ENCODE measurements at regions not wholly inside any gene's neighbourhood (a gene's known extent, or its start where the extent isn't known, plus 50 kb on each side); places are given as distances from the start of the nearest gene placed in this dataset.

DNA sequence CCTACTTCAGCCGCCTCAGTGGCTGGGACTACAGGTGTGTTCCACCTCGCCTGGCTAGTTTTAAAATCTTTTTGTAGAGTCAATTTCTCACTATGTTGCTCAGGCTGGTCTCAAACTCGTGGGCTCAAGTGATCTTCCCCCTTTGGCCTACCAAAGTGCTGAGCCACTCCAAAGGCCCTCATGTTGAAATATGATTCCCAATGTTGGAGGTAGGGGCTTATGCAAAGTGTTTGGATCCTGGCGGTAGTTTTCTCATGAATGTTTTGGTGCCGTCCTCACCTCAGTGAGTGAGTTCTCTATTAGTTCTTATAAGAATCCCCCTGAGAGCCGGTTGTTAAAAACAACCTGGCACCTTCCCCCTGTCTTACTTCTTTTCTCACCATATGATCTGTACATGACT, 784.6 kb downstream of the TMTC2 start:
- CTCF ChIA-PET: no interaction called here
- no peak for DNase-seq

DNA sequence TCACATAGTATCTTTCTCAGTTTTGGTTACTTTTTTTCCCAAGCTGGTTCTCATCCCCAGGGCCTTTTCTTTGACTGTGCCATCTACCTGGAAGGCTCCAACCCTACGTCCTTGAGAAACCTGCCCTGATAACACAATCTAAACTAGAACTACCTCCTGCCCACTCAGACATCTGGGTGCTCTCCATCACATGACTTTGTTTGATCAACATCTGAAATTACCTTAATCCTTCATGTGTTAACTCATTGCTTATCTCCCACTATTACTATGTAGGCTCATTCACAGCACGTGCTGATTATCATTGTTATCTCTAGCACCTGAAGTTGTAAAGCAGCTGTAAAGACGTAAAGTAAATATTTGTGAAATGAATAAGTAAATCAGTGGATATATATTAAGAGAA, 784.0 kb downstream of the TMTC2 start:
- Histone ChIP-seq H3K36me3 (ENCODE audit: insufficient read depth, low read length) (no peaks in the 10 kb centered on the region), H3K4me3 (ENCODE audit: low read length) (no peak overlapping the region), H3K4me1 (ENCODE audit: insufficient read depth, low read length) (no peaks in the 10 kb centered on the region), H3K27ac (ENCODE audit: low read depth in 1 of 2, low read length in 2 of 2) (no peak overlapping the region), H3K27me3 (ENCODE audit: control insufficient read depth in 1 of 2, insufficient read depth in 2 of 2, low read length in 2 of 2) (no peaks in the 10 kb centered on the region), H3K9me3 (ENCODE audit: control insufficient read depth in 1 of 2, insufficient read depth in 1 of 2, low read length in 2 of 2) (no peaks in the 10 kb centered on the region)
- Mint-ChIP-seq H3K4me3 (no peak overlapping the region), H3K9me3 (no peaks in the 10 kb centered on the region), H3K36me3 (ENCODE audit: low read depth) (no peaks in the 10 kb centered on the region), H3K4me1 (ENCODE audit: low read depth) (no peaks in the 10 kb centered on the region), H3K27ac (no peak overlapping the region), H3K27me3 (no peaks in the 10 kb centered on the region)
- TF ChIP-seq, protein P1, sequence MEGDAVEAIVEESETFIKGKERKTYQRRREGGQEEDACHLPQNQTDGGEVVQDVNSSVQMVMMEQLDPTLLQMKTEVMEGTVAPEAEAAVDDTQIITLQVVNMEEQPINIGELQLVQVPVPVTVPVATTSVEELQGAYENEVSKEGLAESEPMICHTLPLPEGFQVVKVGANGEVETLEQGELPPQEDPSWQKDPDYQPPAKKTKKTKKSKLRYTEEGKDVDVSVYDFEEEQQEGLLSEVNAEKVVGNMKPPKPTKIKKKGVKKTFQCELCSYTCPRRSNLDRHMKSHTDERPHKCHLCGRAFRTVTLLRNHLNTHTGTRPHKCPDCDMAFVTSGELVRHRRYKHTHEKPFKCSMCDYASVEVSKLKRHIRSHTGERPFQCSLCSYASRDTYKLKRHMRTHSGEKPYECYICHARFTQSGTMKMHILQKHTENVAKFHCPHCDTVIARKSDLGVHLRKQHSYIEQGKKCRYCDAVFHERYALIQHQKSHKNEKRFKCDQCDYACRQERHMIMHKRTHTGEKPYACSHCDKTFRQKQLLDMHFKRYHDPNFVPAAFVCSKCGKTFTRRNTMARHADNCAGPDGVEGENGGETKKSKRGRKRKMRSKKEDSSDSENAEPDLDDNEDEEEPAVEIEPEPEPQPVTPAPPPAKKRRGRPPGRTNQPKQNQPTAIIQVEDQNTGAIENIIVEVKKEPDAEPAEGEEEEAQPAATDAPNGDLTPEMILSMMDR (IDR thresholded peaks at IDR 0.05): no peak
- ChIA-PET POLR2A (no interaction called here), CTCF (no interaction called here)
- DNase-seq: no peak
- intact Hi-C loops (cut with DNase I, micrococcal nuclease): no loop called here
- ATAC-seq (ENCODE audit: poor library complexity): no peak

More for the DNA sequence above, 784.6 kb downstream of the TMTC2 start:
- TF ChIP-seq, protein P1 (IDR thresholded peaks at IDR 0.05): no peak
- no peaks in the 10 kb centered on the region for H3K36me3 ChIP-seq (ENCODE audit: insufficient read depth, low read length)
- Mint-ChIP-seq H3K4me1 (ENCODE audit: low read depth) (no peaks in the 10 kb centered on the region), H3K27me3 (no peaks in the 10 kb centered on the region), H3K27ac (no peak overlapping the region), H3K4me3 (no peak overlapping the region), H3K36me3 (ENCODE audit: low read depth) (no peaks in the 10 kb centered on the region), H3K9me3 (no peaks in the 10 kb centered on the region)
- intact Hi-C loops (cut with DNase I, micrococcal nuclease): no loop called here
- no peaks in the 10 kb centered on the region for H3K4me1 ChIP-seq (ENCODE audit: insufficient read depth, low read length)
- H3K9me3 ChIP-seq (ENCODE audit: control insufficient read depth in 1 of 2, insufficient read depth in 1 of 2, low read length in 2 of 2): no peaks in the 10 kb centered on the region
- no peak overlapping the region for H3K27ac ChIP-seq (ENCODE audit: low read depth in 1 of 2, low read length in 2 of 2)
- no peak for ATAC-seq (ENCODE audit: poor library complexity)
- no peaks in the 10 kb centered on the region for H3K27me3 ChIP-seq (ENCODE audit: control insufficient read depth in 1 of 2, insufficient read depth in 2 of 2, low read length in 2 of 2)
- POLR2A ChIA-PET: no interaction called here
- no peak overlapping the region for H3K4me3 ChIP-seq (ENCODE audit: low read length)

DNA sequence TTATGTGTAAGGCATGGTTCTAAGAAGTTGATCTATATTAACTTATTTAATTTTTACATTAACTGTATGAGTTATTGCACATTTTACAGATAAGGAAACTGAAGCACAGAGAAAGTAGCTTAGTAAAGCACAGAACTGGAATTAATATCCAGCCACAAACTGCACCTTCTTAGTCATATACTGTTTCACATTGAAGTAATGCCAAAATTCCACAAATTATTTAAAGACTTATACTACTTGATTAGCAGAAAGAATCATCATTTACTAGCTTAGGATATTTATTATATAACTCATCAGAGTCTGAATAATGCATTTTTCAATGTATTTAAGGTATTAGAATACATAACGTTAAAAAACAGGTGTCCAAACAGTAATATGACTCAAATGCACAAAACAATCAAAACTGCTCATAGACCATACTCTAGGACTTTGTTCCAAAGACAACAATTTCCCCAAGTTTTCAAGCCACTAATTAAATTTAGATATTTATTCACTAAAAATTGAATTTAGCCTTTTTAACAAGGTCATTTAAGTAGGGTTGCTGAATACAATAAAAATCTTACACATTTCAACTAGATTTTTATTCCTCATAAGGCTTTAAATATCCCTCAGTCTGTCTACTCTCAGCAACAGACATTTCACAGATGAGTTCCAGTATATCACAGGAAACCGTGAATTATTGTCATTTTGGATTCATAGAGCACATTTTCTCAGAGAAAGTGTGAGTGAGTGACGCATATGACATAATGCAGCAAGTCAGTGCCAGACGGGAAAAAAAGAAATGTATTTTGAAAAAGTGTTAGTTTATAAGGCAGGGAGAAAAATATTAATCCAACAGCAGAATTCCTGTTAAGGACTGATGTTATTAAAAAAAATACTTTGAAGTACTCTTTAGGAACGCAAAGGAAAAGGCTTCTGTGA, 782.5 kb downstream of the TMTC2 start:
- H3K4me3 ChIP-seq (ENCODE audit: low read length): no peak overlapping the region
- TF ChIP-seq, protein P1 (IDR thresholded peaks at IDR 0.05): no peak
- H3K27ac ChIP-seq (ENCODE audit: low read depth in 1 of 2, low read length in 2 of 2): no peak overlapping the region
- H3K27me3 ChIP-seq (ENCODE audit: control insufficient read depth in 1 of 2, insufficient read depth in 2 of 2, low read length in 2 of 2): no peaks in the 10 kb centered on the region
- Mint-ChIP-seq H3K4me3 (no peak overlapping the region), H3K4me1 (ENCODE audit: low read depth) (no peaks in the 10 kb centered on the region), H3K27ac (no peak overlapping the region), H3K36me3 (ENCODE audit: low read depth) (no peaks in the 10 kb centered on the region), H3K9me3 (no peaks in the 10 kb centered on the region), H3K27me3 (no peaks in the 10 kb centered on the region)
- H3K36me3 ChIP-seq (ENCODE audit: insufficient read depth, low read length): no peaks in the 10 kb centered on the region
- ChIA-PET POLR2A (no interaction called here), CTCF (no interaction called here)
- H3K4me1 ChIP-seq (ENCODE audit: insufficient read depth, low read length): no peaks in the 10 kb centered on the region
- no peak for ATAC-seq (ENCODE audit: poor library complexity)
- intact Hi-C loops (cut with DNase I, micrococcal nuclease): no loop called here
- DNase-seq: no peak
- no peaks in the 10 kb centered on the region for H3K9me3 ChIP-seq (ENCODE audit: control insufficient read depth in 1 of 2, insufficient read depth in 1 of 2, low read length in 2 of 2)

Measured in CD4-positive, alpha-beta T cell (primary cell).